Transverse colon (tissue), 3 donors: ENCODE measurements at regions not wholly inside any gene's neighbourhood (a gene's known extent, or its start where the extent isn't known, plus 50 kb on each side); places are given as distances from the start of the nearest gene placed in this dataset.

Source experiments
- POLR2A ChIP-seq: fragments of 450-650 bp; IDR thresholded peaks from one replicate; pipeline ENCODE4 v1.6.1; 2016; ENCODE audit warnings: antibody characterized with exemption, mild to moderate bottlenecking, moderate library complexity
- TF ChIP-seq, protein P1 (sequence below), 5 experiments: fragments of 200-600 bp in 3 of 5; fragments of 450-650 bp in 2 of 5; sonication (generic) in 3 of 5; IDR thresholded peaks; 1 replicate in 2 of 5; 2 replicates in 3 of 5; pipeline ENCODE4 v1.5.1; 2016 to 2017; ENCODE audit warnings: antibody characterized with exemption in 5 of 5, inconsistent platforms in 3 of 5, mild to moderate bottlenecking in 2 of 5, moderate library complexity in 1 of 5

GRCh38 chr20:19141998-19142397, 70.4 kb upstream of the SLC24A3 start:
- TF ChIP-seq, protein P1, sequence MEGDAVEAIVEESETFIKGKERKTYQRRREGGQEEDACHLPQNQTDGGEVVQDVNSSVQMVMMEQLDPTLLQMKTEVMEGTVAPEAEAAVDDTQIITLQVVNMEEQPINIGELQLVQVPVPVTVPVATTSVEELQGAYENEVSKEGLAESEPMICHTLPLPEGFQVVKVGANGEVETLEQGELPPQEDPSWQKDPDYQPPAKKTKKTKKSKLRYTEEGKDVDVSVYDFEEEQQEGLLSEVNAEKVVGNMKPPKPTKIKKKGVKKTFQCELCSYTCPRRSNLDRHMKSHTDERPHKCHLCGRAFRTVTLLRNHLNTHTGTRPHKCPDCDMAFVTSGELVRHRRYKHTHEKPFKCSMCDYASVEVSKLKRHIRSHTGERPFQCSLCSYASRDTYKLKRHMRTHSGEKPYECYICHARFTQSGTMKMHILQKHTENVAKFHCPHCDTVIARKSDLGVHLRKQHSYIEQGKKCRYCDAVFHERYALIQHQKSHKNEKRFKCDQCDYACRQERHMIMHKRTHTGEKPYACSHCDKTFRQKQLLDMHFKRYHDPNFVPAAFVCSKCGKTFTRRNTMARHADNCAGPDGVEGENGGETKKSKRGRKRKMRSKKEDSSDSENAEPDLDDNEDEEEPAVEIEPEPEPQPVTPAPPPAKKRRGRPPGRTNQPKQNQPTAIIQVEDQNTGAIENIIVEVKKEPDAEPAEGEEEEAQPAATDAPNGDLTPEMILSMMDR (IDR thresholded peaks at IDR 0.05), result no peak
- TF ChIP-seq POLR2A, result no peak
